C4-2B (cell line): ENCODE measurements at regions not wholly inside any gene's neighbourhood (a gene's known extent, or its start where the extent isn't known, plus 50 kb on each side); places are given as distances from the start of the nearest gene placed in this dataset.

Source experiments
- H3K27ac ChIP-seq: fragments of 450-650 bp; 2 replicates; pipeline ENCODE4 v1.5.1; 2017
- ZFX ChIP-seq: fragments of 450-650 bp; IDR thresholded peaks from 2 replicates; pipeline ENCODE4 v1.6.1; 2017
- TF ChIP-seq, protein P1 (sequence below): fragments of 450-650 bp; conservative IDR thresholded peaks from 2 replicates; pipeline ENCODE4 v1.5.1; 2017; ENCODE audit warnings: mild to moderate bottlenecking

DNA sequence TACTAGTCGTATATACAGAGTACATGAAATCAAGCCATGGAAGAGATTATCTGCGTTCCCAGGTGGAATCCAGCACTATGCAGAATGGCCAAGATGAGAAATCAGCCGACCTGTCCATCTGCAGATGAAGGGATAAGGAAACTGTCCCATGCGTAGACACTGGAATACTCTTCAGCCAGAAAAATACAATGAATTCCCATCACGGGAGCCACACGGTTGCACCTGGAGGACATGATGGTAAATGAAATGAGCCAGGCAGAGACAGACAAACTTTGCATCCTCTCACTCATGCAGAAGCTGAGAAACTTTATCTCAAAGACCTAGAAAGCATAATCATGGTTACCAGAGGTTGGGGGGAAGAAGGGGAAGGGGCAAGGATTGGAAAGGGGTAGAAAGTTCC, 111.9 kb upstream of the TOP3B start:
- TF ChIP-seq, protein P1, sequence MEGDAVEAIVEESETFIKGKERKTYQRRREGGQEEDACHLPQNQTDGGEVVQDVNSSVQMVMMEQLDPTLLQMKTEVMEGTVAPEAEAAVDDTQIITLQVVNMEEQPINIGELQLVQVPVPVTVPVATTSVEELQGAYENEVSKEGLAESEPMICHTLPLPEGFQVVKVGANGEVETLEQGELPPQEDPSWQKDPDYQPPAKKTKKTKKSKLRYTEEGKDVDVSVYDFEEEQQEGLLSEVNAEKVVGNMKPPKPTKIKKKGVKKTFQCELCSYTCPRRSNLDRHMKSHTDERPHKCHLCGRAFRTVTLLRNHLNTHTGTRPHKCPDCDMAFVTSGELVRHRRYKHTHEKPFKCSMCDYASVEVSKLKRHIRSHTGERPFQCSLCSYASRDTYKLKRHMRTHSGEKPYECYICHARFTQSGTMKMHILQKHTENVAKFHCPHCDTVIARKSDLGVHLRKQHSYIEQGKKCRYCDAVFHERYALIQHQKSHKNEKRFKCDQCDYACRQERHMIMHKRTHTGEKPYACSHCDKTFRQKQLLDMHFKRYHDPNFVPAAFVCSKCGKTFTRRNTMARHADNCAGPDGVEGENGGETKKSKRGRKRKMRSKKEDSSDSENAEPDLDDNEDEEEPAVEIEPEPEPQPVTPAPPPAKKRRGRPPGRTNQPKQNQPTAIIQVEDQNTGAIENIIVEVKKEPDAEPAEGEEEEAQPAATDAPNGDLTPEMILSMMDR, result no peak
- no peak for TF ChIP-seq ZFX
- no peak overlapping the region for H3K27ac ChIP-seq

DNA sequence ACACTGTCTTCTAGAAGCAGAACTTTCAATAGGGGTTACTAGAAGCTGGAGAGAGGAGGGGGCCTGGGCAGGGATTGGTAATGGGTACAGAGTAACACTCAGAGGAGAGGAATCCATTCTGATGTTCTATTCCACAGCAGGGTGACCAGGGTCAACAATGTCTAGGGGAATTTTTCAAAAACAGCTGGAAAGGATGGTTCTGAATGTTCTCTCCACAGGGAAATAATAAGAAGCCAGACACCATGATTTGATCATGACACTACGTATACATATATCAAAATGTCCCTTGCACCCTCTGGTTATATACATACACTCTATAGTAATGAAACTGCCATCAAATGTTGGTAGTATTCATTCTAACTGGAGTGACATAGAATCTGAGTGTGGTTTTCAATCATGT, 111.2 kb upstream of the TOP3B start:
- H3K27ac ChIP-seq, result no peak overlapping the region
- no peak for TF ChIP-seq ZFX
- TF ChIP-seq, protein P1, result no peak

DNA sequence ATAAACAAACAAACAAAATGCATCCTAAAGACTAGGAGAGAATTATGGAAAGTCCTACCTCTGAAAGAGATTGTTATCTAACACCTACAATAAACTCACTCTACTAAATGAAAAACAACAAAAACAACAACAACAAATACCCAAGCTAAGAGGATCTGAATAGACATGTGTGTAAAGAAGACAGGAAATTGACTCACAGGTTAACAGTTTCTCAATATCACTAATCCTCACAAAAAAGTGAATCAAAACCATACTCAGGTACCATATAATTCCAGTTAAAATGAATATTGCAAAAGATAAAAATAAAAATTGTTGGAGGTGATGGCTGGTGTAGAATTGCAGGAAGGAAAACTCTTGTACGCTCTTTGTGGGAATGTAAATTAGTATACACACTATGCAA, 110.4 kb upstream of the TOP3B start:
- H3K27ac ChIP-seq, result no peak overlapping the region
- no peak for TF ChIP-seq ZFX
- TF ChIP-seq, protein P1, result no peak

DNA sequence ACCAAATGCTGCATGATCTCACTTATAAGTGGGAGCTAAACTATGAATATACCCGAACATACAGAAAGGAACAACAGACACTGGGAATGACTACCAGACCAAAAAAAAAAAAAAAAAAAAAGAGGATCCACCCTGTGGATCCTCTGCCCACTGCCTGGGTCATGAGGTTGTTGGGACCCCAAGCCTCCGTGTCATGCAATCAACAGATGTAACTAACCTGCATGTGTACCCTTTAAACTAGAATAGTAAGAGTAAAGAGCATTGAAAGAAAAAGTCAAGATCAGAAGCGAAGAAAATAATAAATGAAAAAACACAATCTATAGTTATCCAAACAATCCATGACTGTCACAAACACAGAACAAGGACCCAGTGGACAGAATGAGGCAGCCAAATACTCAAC, 109.5 kb upstream of the TOP3B start:
- TF ChIP-seq, protein P1, result no peak
- TF ChIP-seq ZFX, result no peak
- no peak overlapping the region for H3K27ac ChIP-seq

DNA sequence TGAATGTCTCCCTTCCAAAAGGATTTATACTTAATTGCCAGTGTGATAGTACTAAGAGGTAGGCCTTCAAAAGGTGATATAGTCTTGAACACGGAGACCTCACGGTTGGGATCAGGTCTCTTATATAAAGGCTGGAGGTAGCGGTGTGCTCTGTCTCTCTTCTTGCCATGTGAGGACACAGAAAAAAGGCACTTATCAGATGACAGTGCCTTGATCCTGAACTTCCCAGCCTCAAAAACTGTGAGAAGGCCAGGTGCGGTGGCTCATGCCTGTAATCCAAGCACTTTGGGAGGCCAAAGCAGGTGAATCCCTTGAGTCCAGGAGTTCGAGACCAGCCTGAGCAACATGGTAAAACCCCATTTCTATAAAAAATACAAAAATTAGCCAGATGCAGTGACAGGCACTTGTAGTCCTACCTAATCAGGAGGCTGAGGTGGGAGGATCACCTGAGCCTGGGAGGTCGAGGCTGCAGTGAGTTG, 108.9 kb upstream of the TOP3B start:
- TF ChIP-seq ZFX, result no peak
- TF ChIP-seq, protein P1, result no peak
- no peak overlapping the region for H3K27ac ChIP-seq

DNA sequence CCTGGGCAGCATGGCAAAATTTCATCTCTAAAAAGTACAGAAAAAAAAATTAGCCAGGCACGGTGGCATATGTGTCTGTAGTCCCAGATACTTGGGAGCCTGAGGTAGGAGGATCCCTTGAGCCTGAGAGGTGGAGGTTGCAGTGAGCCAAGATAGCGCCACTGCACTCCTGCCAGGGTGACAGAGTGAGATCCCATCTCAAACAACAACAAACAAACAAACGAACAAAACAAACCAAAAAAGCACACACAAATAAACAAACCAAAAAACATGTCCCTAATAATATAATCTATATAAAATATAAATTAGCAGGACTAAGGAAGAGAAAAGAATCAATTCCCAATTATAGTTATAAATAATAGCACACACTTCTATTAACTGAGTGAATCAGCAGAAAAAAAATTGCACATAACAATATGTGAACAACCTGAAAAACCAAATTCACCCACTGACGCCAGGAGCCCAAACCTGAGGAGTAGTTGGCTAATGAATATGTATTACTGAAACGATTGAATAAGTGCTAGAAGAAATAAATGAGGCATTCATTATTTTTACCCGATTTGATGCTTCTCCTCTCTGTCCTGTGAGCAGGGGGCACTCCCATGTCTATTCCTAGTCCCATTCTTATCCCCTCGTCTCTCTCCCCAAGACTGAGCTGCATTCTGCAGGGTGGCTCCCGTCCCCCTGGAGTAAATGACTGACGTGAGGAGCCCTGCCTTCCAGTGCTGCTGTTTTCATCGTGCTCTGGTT, 108.2 kb upstream of the TOP3B start:
- no peak overlapping the region for H3K27ac ChIP-seq

More for the DNA sequence above, 108.2 kb upstream of the TOP3B start:
- no peak for TF ChIP-seq ZFX
- TF ChIP-seq, protein P1, result no peak
